Prostate gland (tissue), 2 donors: ENCODE measurements at regions not wholly inside any gene's neighbourhood (a gene's known extent, or its start where the extent isn't known, plus 50 kb on each side); places are given as distances from the start of the nearest gene placed in this dataset.

ENCODE experiments used
- POLR2A ChIP-seq: fragments of 450-650 bp; IDR thresholded peaks from one replicate; pipeline ENCODE4 v1.6.1; 2016; ENCODE audit warnings: antibody characterized with exemption, mild to moderate bottlenecking
- TF ChIP-seq, protein P1 (sequence below), 4 experiments: fragments of 200-600 bp in 2 of 4; fragments of 450-650 bp in 2 of 4; sonication (generic) in 2 of 4; IDR thresholded peaks; 1 replicate in 3 of 4; 2 replicates in 1 of 4; pipeline ENCODE4 v1.5.1; 2016 to 2019; ENCODE audit warnings: antibody characterized with exemption in 4 of 4, mild to moderate bottlenecking in 2 of 4, moderate library complexity in 2 of 4

DNA sequence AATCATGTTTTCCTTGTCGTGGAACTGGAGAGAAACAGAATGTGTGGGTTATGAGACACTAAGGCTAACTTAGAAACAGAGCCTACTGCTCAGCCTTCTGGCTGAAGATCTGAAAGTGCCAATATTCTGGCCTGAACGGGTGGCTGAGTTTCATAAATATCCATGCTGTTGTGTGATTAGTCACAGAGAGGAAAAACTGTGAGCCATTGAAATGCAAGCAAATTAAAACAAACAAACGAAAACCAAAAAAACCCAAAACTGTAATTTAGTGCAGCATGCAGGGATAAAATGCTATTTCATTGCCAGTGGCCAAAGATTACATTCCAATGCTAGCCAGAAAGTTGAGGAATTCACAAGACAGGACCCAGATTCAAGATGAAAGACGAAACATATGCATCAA lies 315.1 kb downstream of the UBE3D start:
- TF ChIP-seq, protein P1, sequence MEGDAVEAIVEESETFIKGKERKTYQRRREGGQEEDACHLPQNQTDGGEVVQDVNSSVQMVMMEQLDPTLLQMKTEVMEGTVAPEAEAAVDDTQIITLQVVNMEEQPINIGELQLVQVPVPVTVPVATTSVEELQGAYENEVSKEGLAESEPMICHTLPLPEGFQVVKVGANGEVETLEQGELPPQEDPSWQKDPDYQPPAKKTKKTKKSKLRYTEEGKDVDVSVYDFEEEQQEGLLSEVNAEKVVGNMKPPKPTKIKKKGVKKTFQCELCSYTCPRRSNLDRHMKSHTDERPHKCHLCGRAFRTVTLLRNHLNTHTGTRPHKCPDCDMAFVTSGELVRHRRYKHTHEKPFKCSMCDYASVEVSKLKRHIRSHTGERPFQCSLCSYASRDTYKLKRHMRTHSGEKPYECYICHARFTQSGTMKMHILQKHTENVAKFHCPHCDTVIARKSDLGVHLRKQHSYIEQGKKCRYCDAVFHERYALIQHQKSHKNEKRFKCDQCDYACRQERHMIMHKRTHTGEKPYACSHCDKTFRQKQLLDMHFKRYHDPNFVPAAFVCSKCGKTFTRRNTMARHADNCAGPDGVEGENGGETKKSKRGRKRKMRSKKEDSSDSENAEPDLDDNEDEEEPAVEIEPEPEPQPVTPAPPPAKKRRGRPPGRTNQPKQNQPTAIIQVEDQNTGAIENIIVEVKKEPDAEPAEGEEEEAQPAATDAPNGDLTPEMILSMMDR (IDR thresholded peaks at IDR 0.05): no peak
- no peak for TF ChIP-seq POLR2A
